KMS-11 (cell line): ENCODE measurements at regions not wholly inside any gene's neighbourhood (a gene's known extent, or its start where the extent isn't known, plus 50 kb on each side); places are given as distances from the start of the nearest gene placed in this dataset.

Experiments
- H2AFZ ChIP-seq: fragments of 200-600 bp; sonication (generic); 2 replicates; pipeline ENCODE4 v1.6.1; 2016; ENCODE audit warnings: antibody characterized with exemption, mixed run types, low read depth
- H3K27ac ChIP-seq: fragments of 200-600 bp; sonication (generic); 2 replicates; pipeline ENCODE4 v1.6.1; 2016; ENCODE audit warnings: mild to moderate bottlenecking, mixed run types
- H3K27me3 ChIP-seq: fragments of 200-600 bp; sonication (generic); 2 replicates; pipeline ENCODE4 v1.6.1; 2017; ENCODE audit warnings: mild to moderate bottlenecking, low read depth, mixed run types, moderate library complexity; ENCODE audit not compliant: insufficient read depth
- H3K36me3 ChIP-seq: fragments of 200-600 bp; sonication (generic); 2 replicates; pipeline ENCODE4 v1.6.1; 2017; ENCODE audit warnings: mild to moderate bottlenecking, mixed run types; ENCODE audit not compliant: insufficient read depth
- H3K4me1 ChIP-seq: fragments of 200-600 bp; sonication (generic); 2 replicates; pipeline ENCODE4 v1.6.1; 2016; ENCODE audit warnings: mild to moderate bottlenecking, low read depth, mixed run types; ENCODE audit not compliant: poor library complexity, severe bottlenecking
- H3K4me2 ChIP-seq: fragments of 200-600 bp; sonication (generic); 2 replicates; pipeline ENCODE4 v1.7.0; 2016; ENCODE audit warnings: mild to moderate bottlenecking, mixed run types
- H3K4me3 ChIP-seq: fragments of 200-600 bp; sonication (generic); IDR thresholded peaks from 2 replicates; pipeline ENCODE4 v1.6.1; 2017; ENCODE audit warnings: low read depth, low read length, mixed read lengths; ENCODE audit not compliant: insufficient read depth
- H3K79me2 ChIP-seq: fragments of 200-600 bp; sonication (generic); 2 replicates; pipeline ENCODE4 v1.6.1; 2016; ENCODE audit warnings: low read depth, mixed run types; ENCODE audit not compliant: insufficient read depth
- H3K9ac ChIP-seq: fragments of 200-600 bp; sonication (generic); 2 replicates; pipeline ENCODE4 v1.6.1; 2016; ENCODE audit warnings: mild to moderate bottlenecking, mixed run types
- H4K20me1 ChIP-seq: fragments of 200-600 bp; sonication (generic); 2 replicates; pipeline ENCODE4 v1.6.1; 2016; ENCODE audit warnings: mild to moderate bottlenecking, mixed run types; ENCODE audit not compliant: insufficient read depth
- TF ChIP-seq, protein P1 (sequence below): fragments of 200-600 bp; sonication (generic); conservative IDR thresholded peaks from 2 replicates; pipeline ENCODE4 v1.6.1; 2017; ENCODE audit warnings: low read depth, mild to moderate bottlenecking, antibody characterized with exemption, low read length, moderate library complexity, mixed read lengths

DNA sequence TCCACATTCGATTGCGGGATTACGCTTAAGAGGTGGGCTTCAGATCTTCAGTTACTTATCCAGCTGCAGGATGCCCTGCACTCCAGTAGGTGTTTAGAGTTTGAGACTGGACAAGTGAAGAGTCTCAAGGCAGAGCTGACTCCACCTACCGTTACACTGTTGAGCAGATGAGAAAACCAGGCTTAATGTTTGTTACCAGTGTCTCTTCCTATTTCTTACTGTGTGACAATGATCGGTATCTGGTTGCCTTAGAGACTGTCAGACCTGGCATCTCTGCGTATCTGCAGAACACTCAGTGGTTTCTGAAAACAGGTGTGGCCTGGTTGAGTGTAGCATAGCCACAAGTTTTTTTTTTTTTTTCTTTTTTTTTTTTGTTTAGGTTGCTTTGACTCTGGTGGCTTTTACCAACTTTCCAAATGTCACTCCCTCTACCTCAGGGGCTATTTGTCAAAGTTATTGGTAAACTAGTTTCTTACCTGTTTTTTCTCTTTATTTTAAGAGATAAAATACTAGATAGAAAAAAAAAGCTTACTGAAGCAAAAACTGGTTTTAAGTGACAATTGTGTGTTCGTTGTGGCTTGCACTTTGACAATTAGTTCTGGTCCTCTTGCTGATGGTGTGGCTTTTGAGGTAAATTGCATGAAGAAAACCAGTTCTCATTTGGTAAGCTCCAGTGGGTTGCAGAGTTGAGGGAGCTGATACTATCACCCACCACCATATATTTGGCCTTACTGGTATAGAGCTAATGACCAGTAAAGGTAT lies 284.8 kb downstream of the ETS1 start:
- Histone ChIP-seq H3K4me3 (no peak overlapping the region), H3K4me1 (peaks cover 85% of the 10 kb centered on the region)
- TF ChIP-seq, protein P1, sequence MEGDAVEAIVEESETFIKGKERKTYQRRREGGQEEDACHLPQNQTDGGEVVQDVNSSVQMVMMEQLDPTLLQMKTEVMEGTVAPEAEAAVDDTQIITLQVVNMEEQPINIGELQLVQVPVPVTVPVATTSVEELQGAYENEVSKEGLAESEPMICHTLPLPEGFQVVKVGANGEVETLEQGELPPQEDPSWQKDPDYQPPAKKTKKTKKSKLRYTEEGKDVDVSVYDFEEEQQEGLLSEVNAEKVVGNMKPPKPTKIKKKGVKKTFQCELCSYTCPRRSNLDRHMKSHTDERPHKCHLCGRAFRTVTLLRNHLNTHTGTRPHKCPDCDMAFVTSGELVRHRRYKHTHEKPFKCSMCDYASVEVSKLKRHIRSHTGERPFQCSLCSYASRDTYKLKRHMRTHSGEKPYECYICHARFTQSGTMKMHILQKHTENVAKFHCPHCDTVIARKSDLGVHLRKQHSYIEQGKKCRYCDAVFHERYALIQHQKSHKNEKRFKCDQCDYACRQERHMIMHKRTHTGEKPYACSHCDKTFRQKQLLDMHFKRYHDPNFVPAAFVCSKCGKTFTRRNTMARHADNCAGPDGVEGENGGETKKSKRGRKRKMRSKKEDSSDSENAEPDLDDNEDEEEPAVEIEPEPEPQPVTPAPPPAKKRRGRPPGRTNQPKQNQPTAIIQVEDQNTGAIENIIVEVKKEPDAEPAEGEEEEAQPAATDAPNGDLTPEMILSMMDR, result 0 out of 2 replicates have a peak, but pooled peaks have one; percentile 10

DNA sequence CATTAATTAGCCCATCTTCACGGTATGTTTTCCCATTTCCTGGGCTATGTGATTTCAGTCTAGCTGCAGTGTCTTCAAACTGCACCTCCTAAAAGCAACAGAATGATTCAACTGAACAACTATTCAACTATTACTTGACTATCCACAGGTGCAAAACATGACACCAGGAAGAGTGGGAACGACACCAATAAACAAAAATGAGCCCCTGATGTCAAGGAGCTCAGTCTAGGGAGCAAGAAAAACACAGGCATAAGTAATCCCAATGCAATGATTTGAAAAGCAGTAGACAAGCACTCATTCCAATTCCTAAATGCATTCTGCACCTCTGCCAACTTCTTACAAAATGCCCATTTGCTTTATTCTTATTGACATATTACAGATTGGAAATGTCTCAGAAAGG lies 285.6 kb downstream of the ETS1 start:
- Histone ChIP-seq H3K4me3 (no peak overlapping the region), H3K4me2 (peak overlapping the region; percentile 87), H3K27me3 (no peaks in the 10 kb centered on the region), H2AFZ (0 out of 2 replicates have a peak overlapping the region, but pooled peaks have one; percentile 32), H3K36me3 (no peaks in the 10 kb centered on the region), H3K27ac (peak overlapping the region; percentile 83), H3K4me1 (peaks cover 93% of the 10 kb centered on the region), H3K9ac (no peak overlapping the region; the same call in 1 of the 2 replicates), H3K79me2 (no peaks in the 10 kb centered on the region), H4K20me1 (no peaks in the 10 kb centered on the region)
- TF ChIP-seq, protein P1, result no peak

More for the DNA sequence above, 284.8 kb downstream of the ETS1 start:
- Histone ChIP-seq H3K79me2 (no peaks in the 10 kb centered on the region), H2AFZ (peak overlapping the region; percentile 39), H3K36me3 (no peaks in the 10 kb centered on the region), H3K27me3 (no peaks in the 10 kb centered on the region), H3K4me2 (peak overlapping the region; percentile 87), H3K27ac (peak overlapping the region; percentile 83), H3K9ac (no peak overlapping the region; the same call in 1 of the 2 replicates), H4K20me1 (no peaks in the 10 kb centered on the region)

GRCh38 chr11:128300785-128301184 lies 286.6 kb downstream of the ETS1 start:
- TF ChIP-seq, protein P1, result no peak

GRCh38 chr11:128299132-128299726 lies 288.1 kb downstream of the ETS1 start:
- Histone ChIP-seq H2AFZ (no peak overlapping the region), H3K4me3 (no peak overlapping the region), H4K20me1 (no peaks in the 10 kb centered on the region), H3K9ac (no peak overlapping the region), H3K36me3 (no peaks in the 10 kb centered on the region), H3K4me1 (peaks cover 73% of the 10 kb centered on the region), H3K79me2 (no peaks in the 10 kb centered on the region), H3K27ac (no peak overlapping the region), H3K27me3 (no peaks in the 10 kb centered on the region), H3K4me2 (no peak overlapping the region)
- TF ChIP-seq, protein P1, result no peak

More at GRCh38 chr11:128300785-128301184, 286.6 kb downstream of the ETS1 start:
- H3K27ac ChIP-seq, result no peak overlapping the region
- no peak overlapping the region for H3K4me2 ChIP-seq
- H3K27me3 ChIP-seq, result no peaks in the 10 kb centered on the region
- no peaks in the 10 kb centered on the region for H4K20me1 ChIP-seq
- H3K9ac ChIP-seq, result no peak overlapping the region
- no peaks in the 10 kb centered on the region for H3K36me3 ChIP-seq
- H3K4me1 ChIP-seq, result peaks cover 89% of the 10 kb centered on the region
- H3K79me2 ChIP-seq, result no peaks in the 10 kb centered on the region
- H3K4me3 ChIP-seq, result no peak overlapping the region
- H2AFZ ChIP-seq, result no peak overlapping the region
